GDM1 (cell line): ENCODE measurements at regions not wholly inside any gene's neighbourhood (a gene's known extent, or its start where the extent isn't known, plus 50 kb on each side); places are given as distances from the start of the nearest gene placed in this dataset.
"Not testable (repeated sequence)": the region's sequence is repeated elsewhere in the genome, so short reads cannot be mapped to it uniquely, and the experiment has no call there.

Experiments used
- DNase-seq: peaks from one replicate; lab custom pipeline; 2025; lab: John Stamatoyannopoulos, UW

DNA sequence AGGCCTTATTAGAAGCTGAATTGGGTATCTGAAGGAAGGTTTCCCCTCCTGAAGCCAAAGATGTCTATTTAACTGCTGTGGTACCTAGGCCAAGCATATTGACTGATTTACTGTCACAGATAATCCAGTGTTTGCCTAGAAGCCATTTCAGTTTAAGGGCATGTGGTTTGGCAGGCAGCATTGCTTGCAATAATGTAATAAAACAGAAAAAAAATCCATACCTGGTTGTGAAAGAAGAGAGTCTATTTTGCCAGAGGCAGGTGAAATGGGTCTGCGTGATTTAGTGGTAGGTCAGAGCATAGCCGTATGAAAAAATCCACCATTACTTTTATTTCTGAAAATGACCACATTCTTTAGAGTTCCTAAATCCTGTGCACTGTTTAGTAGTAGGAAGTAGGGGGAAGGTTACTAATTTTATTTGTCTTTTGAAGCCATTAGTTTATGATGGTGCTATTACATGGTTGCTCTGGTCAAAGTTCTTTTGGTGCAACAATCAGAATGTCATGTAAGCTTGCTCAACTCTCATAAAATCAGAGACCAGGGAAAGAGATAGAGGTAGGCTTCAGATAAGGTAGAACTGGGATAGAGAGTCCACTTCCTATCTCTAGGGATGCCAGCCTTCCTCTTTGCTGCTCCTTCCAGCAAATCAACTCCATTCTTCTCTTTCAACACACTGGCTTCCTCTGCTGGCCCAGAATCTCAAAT, 343.4 kb downstream of the GPD2 start:
- DNase-seq = no peak

DNA sequence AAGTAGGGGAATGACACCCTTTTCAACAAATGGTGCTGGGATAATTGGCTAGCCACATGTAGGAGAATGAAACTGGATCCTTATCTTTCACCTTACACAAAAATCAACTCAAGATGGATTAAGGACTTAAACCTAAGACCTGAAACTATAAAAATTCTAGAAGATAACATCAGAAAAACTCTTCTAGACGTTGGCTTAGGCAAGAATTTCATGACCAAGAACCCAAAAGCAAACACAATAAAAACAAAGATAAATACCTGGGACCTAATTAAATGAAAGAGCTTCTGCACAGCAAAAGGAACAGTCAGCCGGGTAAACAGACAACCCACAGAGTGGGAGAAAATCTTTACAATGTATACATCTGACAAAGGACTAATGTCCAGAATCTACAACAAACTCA, 345.5 kb downstream of the GPD2 start:
- not testable (repeated sequence) for DNase-seq

DNA sequence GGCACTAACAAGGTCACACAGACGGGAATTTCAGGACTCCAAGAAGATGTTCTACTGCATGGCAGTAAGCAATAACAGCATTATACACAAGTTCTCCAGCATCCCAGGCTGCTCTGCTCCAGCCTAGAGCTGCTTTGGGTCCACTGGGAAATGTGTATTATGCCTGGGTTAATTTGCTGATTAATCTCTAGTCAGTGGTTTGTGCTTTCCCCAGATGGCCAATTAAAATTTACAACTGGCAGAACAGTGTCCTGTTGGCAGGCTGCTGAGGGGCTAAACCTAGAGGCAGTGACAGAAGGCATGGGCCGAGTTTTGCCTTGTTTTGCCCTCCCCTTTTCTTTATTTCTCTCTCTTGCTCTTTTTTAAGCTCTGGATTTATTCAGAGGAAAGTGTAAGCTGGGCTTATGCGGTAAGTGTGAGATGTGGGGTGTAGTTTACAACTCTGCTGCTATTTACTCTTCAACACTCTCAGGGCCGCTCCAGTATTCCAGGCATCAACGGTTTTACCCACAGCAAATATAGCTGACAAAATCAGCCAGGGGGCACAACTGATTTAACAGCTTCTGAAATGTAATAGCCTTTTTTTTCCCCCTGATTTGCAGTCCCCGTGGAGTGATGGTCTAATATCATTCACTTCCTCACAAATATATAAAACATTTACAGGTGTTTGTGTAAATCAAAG, 348.0 kb downstream of the GPD2 start:
- no peak for DNase-seq

DNA sequence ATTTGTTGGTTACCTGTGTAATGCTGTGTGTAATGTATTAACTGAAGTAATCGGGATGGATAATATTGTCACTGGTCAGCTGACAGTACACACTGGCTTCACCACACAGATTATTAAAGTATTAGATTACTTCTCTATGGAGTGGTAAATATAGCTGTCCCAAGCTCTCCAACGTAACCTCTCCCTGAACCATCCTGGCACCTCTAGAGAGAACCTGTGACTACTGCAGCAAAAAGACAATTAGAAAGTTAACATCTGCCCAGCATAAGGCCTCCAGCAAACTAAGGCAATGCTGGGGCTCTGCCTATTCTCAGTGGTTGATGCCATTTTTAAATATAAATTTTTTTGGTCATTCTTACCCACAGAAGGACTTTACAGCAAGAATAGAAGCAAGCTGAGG, 351.3 kb downstream of the GPD2 start:
- no peak for DNase-seq

DNA sequence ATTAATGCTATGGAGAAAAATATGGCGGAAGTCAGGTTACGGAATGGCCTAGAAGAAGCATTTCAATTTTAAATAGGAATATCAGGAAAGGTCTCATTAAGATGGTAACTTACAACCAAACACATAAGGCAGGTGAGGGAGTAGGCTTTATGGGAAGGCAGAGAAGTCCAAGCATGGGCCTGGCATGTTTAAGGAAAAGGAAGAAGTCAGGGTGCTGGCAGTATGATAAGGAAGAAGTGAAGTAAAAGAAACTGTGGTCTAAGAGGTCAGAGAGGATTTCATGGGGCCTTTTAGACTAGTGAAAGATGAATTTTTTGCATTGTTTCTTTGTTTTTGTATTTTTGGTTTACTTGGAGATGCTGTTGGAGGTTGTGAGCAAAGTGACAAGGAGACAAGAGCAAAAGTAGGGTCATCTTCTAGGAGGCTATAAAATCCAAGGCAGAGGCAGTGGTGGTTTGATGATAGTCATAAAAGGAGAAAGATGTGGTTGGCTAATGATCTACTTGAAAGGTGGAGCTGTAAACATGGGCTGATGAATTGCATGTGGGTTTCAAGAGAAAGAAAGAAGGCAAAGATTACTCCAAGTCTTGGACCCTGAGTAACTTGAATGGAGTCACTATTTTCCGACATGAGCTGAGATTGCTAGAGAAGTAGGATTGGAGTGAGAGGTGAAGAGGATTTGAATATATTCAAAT, 354.3 kb downstream of the GPD2 start:
- DNase-seq = no peak

GRCh38 chr2:156792242-156792840, 356.2 kb downstream of the GPD2 start:
- DNase-seq = no peak

DNA sequence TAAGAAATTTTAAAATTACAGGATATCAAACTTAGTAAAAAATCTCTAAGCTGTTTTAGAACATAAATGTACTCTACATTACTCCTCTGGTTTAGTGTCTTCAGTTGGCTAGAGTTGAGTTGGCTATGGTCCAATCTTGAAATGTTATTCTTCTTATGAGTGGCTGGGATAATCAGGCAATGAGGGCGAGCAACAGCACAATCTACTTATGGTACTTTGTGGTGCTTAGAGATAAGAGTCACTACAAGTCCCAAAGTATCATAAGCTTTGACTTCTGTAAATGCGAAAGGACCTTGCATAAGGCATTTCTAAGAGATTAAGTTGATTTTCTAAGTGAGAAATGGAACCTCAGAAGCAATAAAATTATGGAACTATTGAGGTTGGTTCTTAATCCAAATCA, 361.7 kb downstream of the GPD2 start:
- DNase-seq = no peak

- DNase-seq = no peak
These were observed 364.0 kb downstream of the GPD2 start for GRCh38 chr2:156800065-156800653.

GRCh38 chr2:156800781-156801361, 364.7 kb downstream of the GPD2 start:
- no peak for DNase-seq

DNA sequence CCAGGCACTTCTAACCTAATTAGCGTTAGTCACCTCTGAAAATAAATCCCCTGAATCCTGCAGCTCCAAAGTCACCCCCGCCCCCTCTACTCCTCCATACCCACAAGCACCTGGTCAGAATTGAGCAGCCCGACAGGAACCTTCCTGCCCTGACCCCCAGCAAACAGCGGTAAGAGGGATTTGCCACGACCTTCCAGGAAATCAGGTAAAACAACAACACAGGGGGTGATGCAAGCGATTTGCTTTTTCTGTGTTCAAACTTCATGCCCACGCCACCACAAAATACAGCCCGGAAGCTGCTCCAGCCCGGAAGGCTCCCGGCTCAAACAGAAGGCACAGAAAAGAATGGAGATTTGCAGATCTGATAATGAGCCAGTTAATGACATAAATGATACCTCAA, 367.1 kb downstream of the GPD2 start:
- no peak for DNase-seq

GRCh38 chr2:156803967-156804366, 367.8 kb downstream of the GPD2 start:
- DNase-seq = no peak

GRCh38 chr2:156810094-156810493, 373.9 kb downstream of the GPD2 start:
- DNase-seq = no peak

DNA sequence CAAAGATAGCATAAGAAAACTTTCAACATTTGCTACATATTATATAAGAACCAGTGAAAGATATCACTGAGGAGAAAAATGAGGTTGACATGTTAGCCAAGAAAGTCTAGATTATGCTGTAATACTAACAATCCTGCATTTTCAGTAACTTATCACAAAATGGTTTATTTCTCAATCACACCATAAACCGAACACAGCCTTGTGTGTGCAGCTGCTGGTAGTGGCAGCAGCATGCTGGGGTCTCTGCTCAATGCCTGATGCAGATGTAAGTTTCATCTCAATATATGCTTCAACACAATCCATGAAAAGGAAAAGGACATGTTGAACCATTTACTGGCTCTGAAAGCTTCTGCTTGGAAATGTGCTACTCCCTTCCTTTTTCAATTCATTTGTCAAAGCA, 376.3 kb downstream of the GPD2 start:
- no peak for DNase-seq

DNA sequence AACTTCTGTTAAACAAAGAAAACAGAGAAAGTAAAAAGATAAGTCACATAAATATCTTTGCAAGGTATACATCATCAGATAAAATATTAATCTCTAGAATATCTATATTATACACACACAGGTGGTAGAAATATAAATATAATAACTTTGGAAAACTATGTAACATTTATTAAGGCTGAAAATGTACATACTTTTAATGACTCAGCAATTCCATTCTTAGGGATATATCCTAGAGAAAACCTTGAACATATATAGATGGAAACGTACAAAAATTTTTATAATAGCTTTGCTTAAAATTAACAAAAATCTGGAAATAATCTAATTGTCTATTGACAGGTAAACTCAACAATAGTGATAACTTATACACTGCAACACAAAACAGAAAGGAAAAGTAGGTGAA, 381.3 kb downstream of the GPD2 start:
- no peak for DNase-seq

DNA sequence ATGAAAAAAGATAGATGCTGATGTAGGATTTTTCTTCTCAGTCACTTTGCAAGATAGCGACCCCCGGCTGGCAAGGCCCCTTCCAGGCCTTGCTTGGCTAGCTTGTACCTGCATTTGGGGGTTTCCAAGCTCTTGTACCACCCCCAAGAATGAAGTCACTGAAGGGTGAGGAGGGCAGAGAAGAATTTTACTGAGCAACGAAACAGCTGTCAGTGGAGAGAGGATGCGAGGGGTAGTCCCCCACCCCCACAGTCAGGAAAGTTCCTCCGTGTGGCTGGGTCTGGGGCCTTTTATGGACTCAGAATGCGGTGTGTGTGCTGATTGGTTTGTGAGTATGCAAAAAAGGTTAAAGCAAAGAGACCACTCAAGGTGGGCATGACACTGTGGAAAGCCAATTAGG, 382.0 kb downstream of the GPD2 start:
- no peak for DNase-seq

DNA sequence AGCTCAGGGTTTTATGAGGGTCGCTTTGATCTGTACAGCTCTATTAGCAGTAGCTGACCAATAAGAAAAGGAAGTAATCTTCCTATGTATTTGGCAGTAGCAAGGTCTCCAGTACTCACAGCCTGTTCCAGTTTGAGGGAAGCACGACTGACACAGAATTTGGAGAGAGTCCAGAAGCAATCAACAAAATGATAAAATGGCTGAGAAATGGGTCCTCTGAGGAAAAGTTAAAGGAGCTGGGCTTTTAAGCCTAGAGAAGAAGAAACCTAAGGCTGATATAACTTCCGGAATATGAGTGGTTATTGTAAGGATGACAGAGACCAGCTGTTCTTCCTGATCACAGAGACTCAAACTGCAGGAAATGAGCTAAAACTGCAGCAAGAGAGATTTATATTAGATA, 382.8 kb downstream of the GPD2 start:
- DNase-seq = no peak

DNA sequence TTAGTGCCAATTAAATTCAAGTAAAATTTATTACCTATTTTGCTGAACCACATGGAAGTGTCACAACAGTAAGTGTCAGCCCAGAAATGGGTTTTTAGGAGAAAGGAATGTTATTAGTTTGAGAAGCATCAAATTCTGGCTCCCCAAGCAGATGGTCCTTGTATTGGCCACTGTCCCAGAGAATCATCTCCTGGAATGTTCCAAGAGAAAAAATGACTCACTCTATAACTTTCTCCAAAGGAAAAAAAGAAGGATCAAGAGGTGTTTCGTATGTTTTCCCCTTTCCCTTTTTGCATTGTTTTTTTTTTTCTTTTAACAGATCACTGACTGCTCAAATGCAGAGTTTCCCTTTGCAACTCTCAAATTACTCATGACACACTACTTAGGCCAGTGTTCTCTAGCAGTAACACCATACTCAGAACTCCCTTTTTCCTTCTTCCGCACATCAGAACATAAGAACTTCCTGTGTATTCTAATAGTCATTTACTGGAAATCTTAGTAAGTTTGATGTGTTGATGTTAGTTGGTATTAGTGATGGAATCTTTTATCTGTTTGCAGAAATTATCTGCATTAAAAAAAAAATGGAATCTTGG, 390.3 kb downstream of the GPD2 start:
- no peak for DNase-seq

GRCh38 chr2:156834431-156834830, 398.3 kb downstream of the GPD2 start:
- no peak for DNase-seq

DNA sequence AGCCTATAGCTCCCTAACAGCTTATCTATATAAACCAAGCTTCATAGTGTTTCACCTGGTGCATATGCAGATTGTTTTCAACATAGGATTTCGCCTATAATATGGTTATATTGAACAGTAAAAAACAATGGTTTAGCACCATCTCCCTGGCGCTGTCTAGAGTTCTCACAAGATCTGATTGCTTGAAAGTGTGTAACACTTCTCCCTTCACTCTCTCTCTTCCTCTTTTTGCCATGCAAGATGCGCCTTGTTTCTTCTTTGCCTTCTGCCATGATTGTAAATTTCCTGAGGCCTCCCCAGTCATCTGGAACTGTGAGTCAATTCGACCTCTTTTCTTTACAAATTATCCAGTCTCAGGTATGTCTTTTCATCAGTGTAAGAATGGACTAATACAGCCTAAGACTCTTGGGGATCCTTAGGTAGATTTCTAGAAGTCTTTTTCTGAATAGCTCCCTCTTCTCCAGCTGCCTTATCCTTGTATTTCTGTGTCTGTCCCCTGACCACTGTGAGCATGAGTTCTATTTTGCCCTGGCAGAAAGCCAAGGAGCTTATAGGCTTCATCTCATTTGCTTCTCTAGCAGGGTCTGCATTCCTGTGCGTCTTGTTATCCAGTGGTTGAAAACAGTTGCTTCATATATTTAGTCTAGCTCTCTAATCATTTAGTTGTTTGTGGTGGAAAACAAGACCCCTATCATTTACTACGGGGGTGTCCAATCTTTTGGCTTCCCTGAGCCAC, 401.6 kb downstream of the GPD2 start:
- no peak for DNase-seq

GRCh38 chr2:156841321-156841720, 405.1 kb downstream of the GPD2 start:
- no peak for DNase-seq
